H9 (cell line): ENCODE measurements at regions not wholly inside any gene's neighbourhood (a gene's known extent, or its start where the extent isn't known, plus 50 kb on each side); places are given as distances from the start of the nearest gene placed in this dataset.

Source experiments
- DNase-seq: peaks from one replicate; pipeline ENCODE4 v3.0.0-alpha.2; 2017
- H2AFZ ChIP-seq: one replicate; pipeline ENCODE4 v1.6.1; 2013; ENCODE audit warnings: mild to moderate bottlenecking, low read length, control low read depth, moderate library complexity
- H2AK5ac ChIP-seq: 2 replicates; pipeline ENCODE4 v1.6.1; 2013; ENCODE audit warnings: low read length, control low read depth, mixed read lengths; ENCODE audit not compliant: insufficient read length
- H2BK120ac ChIP-seq: one replicate; pipeline ENCODE4 v1.6.1; 2013; ENCODE audit warnings: low read depth, mild to moderate bottlenecking, low read length, control low read depth, inconsistent platforms; ENCODE audit not compliant: poor library complexity, severe bottlenecking
- H2BK12ac ChIP-seq: 2 replicates; pipeline ENCODE4 v1.6.1; 2013; ENCODE audit warnings: low read length, control low read depth, mixed read lengths, low read depth; ENCODE audit not compliant: insufficient read length
- H2BK15ac ChIP-seq: 2 replicates; pipeline ENCODE4 v1.6.1; 2013; ENCODE audit warnings: low read depth, low read length, control low read depth
- H2BK20ac ChIP-seq: one replicate; pipeline ENCODE4 v1.6.1; 2013; ENCODE audit warnings: low read depth, mild to moderate bottlenecking, low read length, control low read depth, inconsistent platforms; ENCODE audit not compliant: poor library complexity, severe bottlenecking
- H2BK5ac ChIP-seq: 2 replicates; pipeline ENCODE4 v1.6.1; 2013; ENCODE audit warnings: low read length, control low read depth, mixed read lengths; ENCODE audit not compliant: insufficient read length
- H3K14ac ChIP-seq: 2 replicates; pipeline ENCODE4 v1.6.1; 2013; ENCODE audit warnings: low read length, control low read depth; ENCODE audit not compliant: insufficient read depth
- H3K18ac ChIP-seq: 2 replicates; pipeline ENCODE4 v1.6.1; 2013; ENCODE audit warnings: low read depth, mild to moderate bottlenecking, mixed read lengths, low read length, control low read depth; ENCODE audit not compliant: insufficient read length
- H3K23ac ChIP-seq: 2 replicates; pipeline ENCODE4 v1.6.1; 2013; ENCODE audit warnings: low read length, control low read depth, mixed read lengths, low read depth; ENCODE audit not compliant: insufficient read length
- H3K23me2 ChIP-seq: 2 replicates; pipeline ENCODE4 v1.6.1; 2013; ENCODE audit warnings: low read depth, mild to moderate bottlenecking, mixed read lengths, low read length, control low read depth; ENCODE audit not compliant: insufficient read length, poor library complexity, severe bottlenecking
- H3K27ac ChIP-seq: 2 replicates; pipeline ENCODE4 v1.5.1; 2013; ENCODE audit warnings: low read length, control low read depth, mixed read lengths, low read depth; ENCODE audit not compliant: insufficient read length
- H3K27me3 ChIP-seq: 2 replicates; pipeline ENCODE4 v1.6.1; 2013; ENCODE audit warnings: low read length, control low read depth, inconsistent platforms; ENCODE audit not compliant: insufficient read depth
- H3K4ac ChIP-seq: 2 replicates; pipeline ENCODE4 v1.6.1; 2013; ENCODE audit warnings: low read depth, mild to moderate bottlenecking, control low read depth, inconsistent platforms, low read length, moderate library complexity
- H3K4me1 ChIP-seq: 2 replicates; pipeline ENCODE4 v1.6.1; 2013; ENCODE audit warnings: low read length, control low read depth, inconsistent platforms; ENCODE audit not compliant: insufficient read depth
- H3K4me2 ChIP-seq: 2 replicates; pipeline ENCODE4 v1.6.1; 2013; ENCODE audit warnings: low read length, control low read depth, mixed read lengths; ENCODE audit not compliant: insufficient read length, insufficient read depth
- H3K56ac ChIP-seq: 2 replicates; pipeline ENCODE4 v1.6.1; 2013; ENCODE audit warnings: low read depth, mild to moderate bottlenecking, mixed read lengths, low read length, control low read depth; ENCODE audit not compliant: insufficient read length
- H3K79me1 ChIP-seq: 2 replicates; pipeline ENCODE4 v1.6.1; 2013; ENCODE audit warnings: low read depth, mild to moderate bottlenecking, moderate library complexity, low read length, control low read depth, inconsistent platforms; ENCODE audit not compliant: insufficient read depth, poor library complexity, severe bottlenecking
- H3K79me2 ChIP-seq: 2 replicates; pipeline ENCODE4 v1.6.1; 2013; ENCODE audit warnings: low read length, control low read depth, inconsistent platforms; ENCODE audit not compliant: insufficient read depth
- H3K9ac ChIP-seq: 2 replicates; pipeline ENCODE4 v1.6.1; 2013; ENCODE audit warnings: low read length, control low read depth, mixed read lengths; ENCODE audit not compliant: insufficient read length; ENCODE audit errors: extremely low read depth
- H3K9me3 ChIP-seq: one replicate; pipeline ENCODE4 v1.6.1; 2013; ENCODE audit warnings: low read depth, low read length, inconsistent platforms; ENCODE audit not compliant: control insufficient read depth
- H3T11ph ChIP-seq: one replicate; pipeline ENCODE4 v1.6.1; 2013; ENCODE audit warnings: mild to moderate bottlenecking, low read length, control low read depth, inconsistent platforms
- H4K20me1 ChIP-seq: one replicate; pipeline ENCODE4 v1.6.1; 2013; ENCODE audit not compliant: control insufficient read depth, insufficient read length, insufficient read depth
- H4K5ac ChIP-seq: 2 replicates; pipeline ENCODE4 v1.6.1; 2013; ENCODE audit warnings: low read depth, mild to moderate bottlenecking, mixed read lengths, low read length, control low read depth; ENCODE audit not compliant: insufficient read length
- H4K8ac ChIP-seq: replicated peaks from 2 replicates; pipeline ENCODE4 v1.6.1; 2013; ENCODE audit warnings: low read length, control low read depth, mixed read lengths, low read depth; ENCODE audit not compliant: insufficient read length
- H4K91ac ChIP-seq: 2 replicates; pipeline ENCODE4 v1.6.1; 2013; ENCODE audit warnings: low read depth, mild to moderate bottlenecking, moderate library complexity, mixed read lengths, low read length, control low read depth; ENCODE audit not compliant: insufficient read length
- H3K27ac Mint-ChIP-seq, 3 experiments: 2 replicates in 2 of 3; 3 replicates in 1 of 3; pipeline ENCODE4 v1.8.0; 2020 to 2021; ENCODE audit warnings: mixed read lengths in 3 of 3, mild to moderate bottlenecking in 1 of 3, moderate library complexity in 1 of 3
- H3K27me3 Mint-ChIP-seq: 2 replicates; pipeline ENCODE4 v1.8.0; 2021; ENCODE audit warnings: low read depth, mild to moderate bottlenecking, moderate library complexity, mixed read lengths
- H3K36me3 Mint-ChIP-seq, 3 experiments: 2 replicates in 2 of 3; 3 replicates in 1 of 3; pipeline ENCODE4 v1.8.0; 2020 to 2021; ENCODE audit warnings: low read depth in 3 of 3, mixed read lengths in 3 of 3; ENCODE audit not compliant: insufficient read depth in 1 of 3
- H3K4me1 Mint-ChIP-seq, 2 experiments: 2 replicates each; pipeline ENCODE4 v1.8.0; 2020; ENCODE audit warnings: mixed read lengths in 2 of 2
- H3K4me3 Mint-ChIP-seq, 2 experiments: 2 replicates in 1 of 2; 3 replicates in 1 of 2; pipeline ENCODE4 v1.8.0; 2020 to 2021; ENCODE audit warnings: mild to moderate bottlenecking in 2 of 2, mixed read lengths in 2 of 2, moderate library complexity in 1 of 2
- H3K9me3 Mint-ChIP-seq, 2 experiments: 2 replicates in 1 of 2; 3 replicates in 1 of 2; pipeline ENCODE4 v1.8.0; 2020; ENCODE audit warnings: mild to moderate bottlenecking in 2 of 2, mixed read lengths in 2 of 2, moderate library complexity in 1 of 2
- WGBS: extraction: QIAGEN DNeasy Blood & Tissue Kit; methylation state at CpG from one replicate; pipeline ENCODE4 v1.1.7; 2013; ENCODE audit warnings: missing lambda C conversion rate, low lambda C conversion rate, mixed read lengths; ENCODE audit not compliant: insufficient read length; ENCODE audit errors: extremely low coverage; 5-methylcytosine and 5-hydroxymethylcytosine counted together
- TF ChIP-seq, protein P1 (sequence below): fragments of 200-600 bp; sonication (generic); conservative IDR thresholded peaks from 3 replicates; pipeline ENCODE4 v1.8.0; 2021; ENCODE audit warnings: antibody characterized with exemption, mild to moderate bottlenecking

DNA sequence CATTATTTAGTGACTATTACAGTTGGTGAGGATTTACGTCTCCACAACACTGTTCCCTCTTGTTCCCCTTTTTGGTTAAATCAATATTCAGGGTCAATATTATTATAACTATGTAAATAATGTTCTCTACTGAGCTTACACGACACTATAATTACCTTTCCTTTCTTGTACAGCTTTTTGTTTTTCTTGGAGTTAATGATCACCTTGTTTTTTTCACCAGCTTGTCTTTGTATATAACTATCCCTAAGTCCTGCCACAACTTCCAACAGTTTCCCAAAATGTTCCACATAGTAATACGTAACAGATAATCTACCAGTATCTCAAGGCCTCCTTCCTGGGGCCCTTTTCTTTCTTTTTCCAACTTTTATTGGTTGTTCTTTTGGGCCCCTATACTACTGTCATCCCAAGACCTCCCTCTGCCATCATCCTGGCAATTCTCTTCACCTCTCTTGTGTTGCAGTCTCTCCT, 142.0 kb upstream of the SOX4 start:
- H3K14ac ChIP-seq: no peak overlapping the region
- no peaks in the 10 kb centered on the region; the same call in 1 of the 2 replicates for H3K27me3 Mint-ChIP-seq
- H3K27ac ChIP-seq: no peak overlapping the region
- H3K4me2 ChIP-seq: no peak overlapping the region
- no peaks in the 10 kb centered on the region for H4K20me1 ChIP-seq
- H2BK12ac ChIP-seq: no peak overlapping the region
- TF ChIP-seq, protein P1, sequence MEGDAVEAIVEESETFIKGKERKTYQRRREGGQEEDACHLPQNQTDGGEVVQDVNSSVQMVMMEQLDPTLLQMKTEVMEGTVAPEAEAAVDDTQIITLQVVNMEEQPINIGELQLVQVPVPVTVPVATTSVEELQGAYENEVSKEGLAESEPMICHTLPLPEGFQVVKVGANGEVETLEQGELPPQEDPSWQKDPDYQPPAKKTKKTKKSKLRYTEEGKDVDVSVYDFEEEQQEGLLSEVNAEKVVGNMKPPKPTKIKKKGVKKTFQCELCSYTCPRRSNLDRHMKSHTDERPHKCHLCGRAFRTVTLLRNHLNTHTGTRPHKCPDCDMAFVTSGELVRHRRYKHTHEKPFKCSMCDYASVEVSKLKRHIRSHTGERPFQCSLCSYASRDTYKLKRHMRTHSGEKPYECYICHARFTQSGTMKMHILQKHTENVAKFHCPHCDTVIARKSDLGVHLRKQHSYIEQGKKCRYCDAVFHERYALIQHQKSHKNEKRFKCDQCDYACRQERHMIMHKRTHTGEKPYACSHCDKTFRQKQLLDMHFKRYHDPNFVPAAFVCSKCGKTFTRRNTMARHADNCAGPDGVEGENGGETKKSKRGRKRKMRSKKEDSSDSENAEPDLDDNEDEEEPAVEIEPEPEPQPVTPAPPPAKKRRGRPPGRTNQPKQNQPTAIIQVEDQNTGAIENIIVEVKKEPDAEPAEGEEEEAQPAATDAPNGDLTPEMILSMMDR: no peak
- no peak overlapping the region for H4K5ac ChIP-seq
- no peaks in the 10 kb centered on the region for H3K4me1 Mint-ChIP-seq
- no peaks in the 10 kb centered on the region for H3K36me3 Mint-ChIP-seq
- no CpG with 5 or more reads among the region's 3 CpGs for WGBS
- H3T11ph ChIP-seq: no peak overlapping the region
- no peak overlapping the region for H2BK20ac ChIP-seq
- no peak overlapping the region for H4K8ac ChIP-seq
- H3K9ac ChIP-seq: no peak overlapping the region
- H3K56ac ChIP-seq: no peak overlapping the region
- no peak overlapping the region for H2AK5ac ChIP-seq
- H3K9me3 Mint-ChIP-seq: no peaks in the 10 kb centered on the region
- H3K9me3 ChIP-seq: no peaks in the 10 kb centered on the region
- no peak overlapping the region for H2AFZ ChIP-seq
- no peaks in the 10 kb centered on the region for H3K79me1 ChIP-seq
- no peak overlapping the region for H2BK120ac ChIP-seq
- H3K4me1 ChIP-seq: no peaks in the 10 kb centered on the region
- H3K79me2 ChIP-seq: no peaks in the 10 kb centered on the region
- H4K91ac ChIP-seq: no peak overlapping the region
- no peak overlapping the region for H3K4ac ChIP-seq
- no peak overlapping the region for H3K27ac Mint-ChIP-seq
- H3K4me3 Mint-ChIP-seq: no peak overlapping the region
- no peaks in the 10 kb centered on the region for H3K27me3 ChIP-seq
- no peak for DNase-seq
- H3K18ac ChIP-seq: no peak overlapping the region
- H2BK5ac ChIP-seq: no peak overlapping the region
- H2BK15ac ChIP-seq: no peak overlapping the region
- H3K23ac ChIP-seq: no peak overlapping the region
- H3K23me2 ChIP-seq: no peaks in the 10 kb centered on the region
